GM12864 (cell line): ENCODE measurements at regions not wholly inside any gene's neighbourhood (a gene's known extent, or its start where the extent isn't known, plus 50 kb on each side); places are given as distances from the start of the nearest gene placed in this dataset.

Experiments used
- DNase-seq: peaks from one replicate; pipeline ENCODE4 v3.0.0-alpha.2; 2011; ENCODE audit warnings: low read depth
- H3K4me3 ChIP-seq: 2 replicates; pipeline ENCODE4 v1.5.1; 2011; ENCODE audit warnings: mild to moderate bottlenecking, low read depth, low read length, control low read depth
- CTCF ChIP-seq: IDR thresholded peaks from 2 replicates; pipeline ENCODE4 v1.5.1; 2011; ENCODE audit warnings: low read depth, mild to moderate bottlenecking, moderate library complexity, low read length, control low read depth, inconsistent platforms; ENCODE audit errors: missing control alignments

GRCh38 chr13:61738236-61738750, 322.6 kb upstream of the PCDH20 start:
- no peak for DNase-seq
- TF ChIP-seq CTCF, result no peak
- no peak overlapping the region for H3K4me3 ChIP-seq

GRCh38 chr13:61734683-61735082, 319.0 kb upstream of the PCDH20 start:
- H3K4me3 ChIP-seq, result no peak overlapping the region
- TF ChIP-seq CTCF, result no peak
- no peak for DNase-seq

GRCh38 chr13:61728471-61728870, 312.8 kb upstream of the PCDH20 start:
- DNase-seq, result no peak
- no peak for TF ChIP-seq CTCF
- no peak overlapping the region for H3K4me3 ChIP-seq

- H3K4me3 ChIP-seq, result no peak overlapping the region
- no peak for DNase-seq
- no peak for TF ChIP-seq CTCF
Measured at GRCh38 chr13:61727767-61728166, 312.1 kb upstream of the PCDH20 start.

GRCh38 chr13:61725806-61726205, 310.2 kb upstream of the PCDH20 start:
- no peak for DNase-seq
- H3K4me3 ChIP-seq, result no peak overlapping the region
- TF ChIP-seq CTCF, result no peak

GRCh38 chr13:61722119-61722518, 306.5 kb upstream of the PCDH20 start:
- TF ChIP-seq CTCF, result no peak
- no peak overlapping the region for H3K4me3 ChIP-seq
- no peak for DNase-seq

- no peak for TF ChIP-seq CTCF
- no peak for DNase-seq
- no peak overlapping the region for H3K4me3 ChIP-seq
Measured at GRCh38 chr13:61712621-61713020, 297.0 kb upstream of the PCDH20 start.
